Keratinocyte (primary cell): ENCODE measurements at regions not wholly inside any gene's neighbourhood (a gene's known extent, or its start where the extent isn't known, plus 50 kb on each side); places are given as distances from the start of the nearest gene placed in this dataset.

Experiments used
- CTCF ChIP-seq, 3 experiments: IDR thresholded peaks in 1 of 3; conservative IDR thresholded peaks in 1 of 3; optimal IDR thresholded peaks in 1 of 3; 2 replicates in 2 of 3; 3 replicates in 1 of 3; pipeline versions ENCODE3 to v1.5.1; 2011; ENCODE audit warnings: low read length in 3 of 3, mild to moderate bottlenecking in 3 of 3, moderate library complexity in 2 of 3, control low read depth in 1 of 3, inconsistent platforms in 1 of 3; ENCODE audit not compliant: insufficient read depth in 2 of 3; ENCODE audit errors: extremely low read depth in 1 of 3
- EZH2 ChIP-seq: IDR thresholded peaks from one replicate; pipeline ENCODE4 v1.6.1; 2012; ENCODE audit warnings: inconsistent platforms, mild to moderate bottlenecking, low read length, moderate library complexity

DNA sequence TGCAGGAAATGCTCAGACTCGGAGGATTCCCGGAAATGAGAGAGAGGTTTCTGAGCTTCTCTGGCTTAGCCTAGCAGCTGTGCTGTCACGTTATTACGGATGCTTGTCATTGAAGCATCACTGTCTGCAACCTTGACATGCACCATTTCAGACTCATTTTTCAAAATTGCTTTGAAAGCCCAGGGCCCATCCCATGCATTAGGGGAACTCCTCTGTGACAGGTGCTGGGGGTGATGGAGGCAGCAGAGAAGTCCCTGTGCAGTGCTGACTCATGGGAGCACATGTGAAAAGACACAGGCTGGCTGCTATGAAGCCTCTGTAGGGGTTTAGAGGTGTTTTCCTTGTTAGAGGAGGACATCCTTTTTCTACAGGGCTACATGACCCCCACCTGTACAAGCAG is 214.0 kb upstream of the MPHOSPH6 start:
- TF ChIP-seq CTCF (optimal IDR thresholded peaks at IDR 0.05 in 1 of 3, IDR thresholded peaks at IDR 0.05 in 1 of 3, conservative IDR thresholded peaks at IDR 0.05 in 1 of 3; ENCODE audit: extremely low read depth in 1 of 3, insufficient read depth in 2 of 3, low read length in 3 of 3) (no peak), EZH2 (no peak)
